K562 (cell line): ENCODE measurements at regions not wholly inside any gene's neighbourhood (a gene's known extent, or its start where the extent isn't known, plus 50 kb on each side); places are given as distances from the start of the nearest gene placed in this dataset.

Experiments used
- ATAC-seq: fragments of 200-7000 bp; cut with Tn5 transposase; 3 replicates; pipeline ENCODE4 v1.9.1; 2020; ENCODE audit warnings: moderate library complexity
- BruUV-seq: library from RNA; stranded (reverse); fragments of 400-500 nt; replicated peaks from 2 replicates; lab custom pipeline; 2021; lab: Mats Ljungman, UMichigan
- CTCF ChIA-PET: fragments of 300-600 bp; formaldehyde crosslinking; extraction: SDS; loops from one replicate; lab custom pipeline; 2021; ENCODE audit warnings: low intra/inter-chr PET ratio; lab: Yijun Ruan, JAX
- POLR2A ChIA-PET: fragments of 300-600, 350-650 bp; sonication (Branson Sonifier 250); formaldehyde crosslinking; extraction: SDS; loops from one replicate; lab custom pipeline; 2021; ENCODE audit warnings: antibody characterized with exemption, inconsistent platforms; lab: Yijun Ruan, JAX
- DNase-seq, 4 experiments: peaks; one replicate each; pipeline versions ENCODE4 v3.0.0 to v3.0.0-alpha.2; 2011 to 2018; ENCODE audit warnings: low spot score in 3 of 4, mixed read lengths in 3 of 4; ENCODE audit errors: extremely low read depth in 1 of 4
- FAIRE-seq: peaks from 2 replicates; lab custom pipeline; 2011; peaks lifted over from hg19 to GRCh38; lab: Jason Lieb, UNC
- H2AFZ ChIP-seq: 2 replicates; pipeline ENCODE4 v1.6.0; 2011; ENCODE audit warnings: low read depth, low read length, control low read depth, inconsistent platforms
- H3K27ac ChIP-seq: fragments of 200-600 bp; 3 replicates; pipeline ENCODE4 v1.8.0; 2011; ENCODE audit warnings: low read depth, mild to moderate bottlenecking, control low read depth, inconsistent platforms, low read length, moderate library complexity, mixed read lengths; ENCODE audit errors: extremely low read depth
- H3K27me3 ChIP-seq, 2 experiments: fragments of 300-600 bp in 1 of 2; 2 replicates in 1 of 2; 3 replicates in 1 of 2; pipeline versions ENCODE4 v1.6.0 to v1.8.0; 2011; ENCODE audit warnings: inconsistent platforms in 2 of 2, low read length in 2 of 2, mild to moderate bottlenecking in 1 of 2, mixed read lengths in 1 of 2, moderate library complexity in 1 of 2; ENCODE audit not compliant: control insufficient read depth in 2 of 2, insufficient read depth in 2 of 2
- H3K36me3 ChIP-seq: fragments of 300-600 bp; 3 replicates; pipeline ENCODE4 v1.8.0; 2011; ENCODE audit warnings: mild to moderate bottlenecking, low read length, inconsistent platforms; ENCODE audit not compliant: control insufficient read depth, insufficient read depth
- H3K4me1 ChIP-seq, 2 experiments: fragments of 200-600 bp in 1 of 2; replicated peaks in 1 of 2; 2 replicates in 1 of 2; 3 replicates in 1 of 2; pipeline versions ENCODE4 v1.5.1 to v1.8.0; 2011; ENCODE audit warnings: inconsistent platforms in 2 of 2, low read length in 2 of 2, mild to moderate bottlenecking in 1 of 2, mixed read lengths in 1 of 2, moderate library complexity in 1 of 2; ENCODE audit not compliant: control insufficient read depth in 2 of 2, insufficient read depth in 2 of 2
- H3K4me2 ChIP-seq: 2 replicates; pipeline ENCODE4 v1.6.1; 2011; ENCODE audit warnings: low read length, control low read depth, inconsistent platforms, mixed read lengths; ENCODE audit not compliant: insufficient read depth
- H3K4me3 ChIP-seq: fragments of 200-600 bp; sonication (generic), shearing (Covaris generic); 2 replicates; pipeline ENCODE4 v1.5.1; 2016; ENCODE audit warnings: control low read depth, inconsistent platforms
- H3K79me2 ChIP-seq: fragments of 200-600 bp; 3 replicates; pipeline ENCODE4 v1.8.0; 2011; ENCODE audit warnings: low read length, inconsistent platforms; ENCODE audit not compliant: control insufficient read depth, insufficient read depth
- H3K9ac ChIP-seq, 2 experiments: 2 replicates each; pipeline versions ENCODE4 v1.6.0 to v1.6.1; 2011; ENCODE audit warnings: low read depth in 2 of 2, low read length in 2 of 2, control low read depth in 1 of 2, inconsistent platforms in 1 of 2, mild to moderate bottlenecking in 1 of 2, mixed read lengths in 1 of 2; ENCODE audit not compliant: insufficient read depth in 1 of 2
- H3K9me1 ChIP-seq: one replicate; pipeline ENCODE4 v1.6.0; 2011; ENCODE audit warnings: inconsistent platforms, mild to moderate bottlenecking, low read length, moderate library complexity; ENCODE audit not compliant: control insufficient read depth, insufficient read depth
- H3K9me3 ChIP-seq: replicated peaks from 2 replicates; pipeline ENCODE4 v1.5.1; 2011; ENCODE audit warnings: low read depth, low read length, inconsistent platforms; ENCODE audit not compliant: control insufficient read depth, insufficient read depth
- H4K20me1 ChIP-seq: replicated peaks from 2 replicates; pipeline ENCODE4 v1.6.1; 2011; ENCODE audit warnings: low read length, inconsistent platforms, mixed read lengths; ENCODE audit not compliant: control insufficient read depth, insufficient read depth
- BHLHE40 ChIP-seq: IDR thresholded peaks from 2 replicates; pipeline ENCODE4 v1.6.1; 2011; ENCODE audit warnings: low read length, improper control_type of control experiment
- FUS ChIP-seq: fragments of 200-400 bp; formaldehyde crosslinking; optimal IDR thresholded peaks from 2 replicates; pipeline ENCODE3; 2017; ENCODE audit warnings: low read depth, low read length
- HLTF ChIP-seq: fragments of 450-650 bp; IDR thresholded peaks from 2 replicates; pipeline ENCODE4 v1.6.1; 2016
- MAZ ChIP-seq, 2 experiments: fragments of 450-650 bp in 1 of 2; sonication (generic) in 1 of 2; formaldehyde crosslinking; IDR thresholded peaks in 1 of 2; conservative IDR thresholded peaks in 1 of 2; 2 replicates each; pipeline versions ENCODE4 v1.4.0 to v1.5.0; 2020; ENCODE audit warnings: mild to moderate bottlenecking in 1 of 2, missing genetic modification reagents in 1 of 2
- NELFE ChIP-seq: IDR thresholded peaks from 2 replicates; pipeline ENCODE4 v1.6.1; 2011; ENCODE audit warnings: mild to moderate bottlenecking; ENCODE audit not compliant: insufficient read depth, insufficient read length
- POLR2AphosphoS2 ChIP-seq: IDR thresholded peaks from 2 replicates; pipeline ENCODE4 v1.6.1; 2012; ENCODE audit warnings: low read length, improper control_type of control experiment
- POLR3A ChIP-seq: IDR thresholded peaks from 2 replicates; pipeline ENCODE4 v1.6.1; 2011; ENCODE audit warnings: borderline replicate concordance, mild to moderate bottlenecking, moderate library complexity; ENCODE audit not compliant: insufficient read length, insufficient read depth; ENCODE audit errors: extremely low read depth
- SIN3B ChIP-seq: fragments of 450-650 bp; IDR thresholded peaks from 2 replicates; pipeline ENCODE4 v1.6.1; 2017; ENCODE audit warnings: low read depth, mild to moderate bottlenecking, moderate library complexity
- ZNF583 ChIP-seq: fragments of 250-450 bp; sonication (Bioruptor Pico); IDR thresholded peaks from 2 replicates; pipeline ENCODE4 v1.4.0; 2020
- WGBS: fragments of 100-300 bp; shearing (Covaris generic); methylation state at CpG from one replicate; pipeline ENCODE4 v1.1.6; 2016; ENCODE audit warnings: low coverage, mixed read lengths; ENCODE audit not compliant: insufficient coverage; ENCODE audit errors: missing lambda C conversion rate; 5-methylcytosine and 5-hydroxymethylcytosine counted together
- in situ Hi-C: fragments of 300-500 bp; cut with MboI; formaldehyde crosslinking; loops from 4 replicates; pipeline ENCODE4 v1.15.0; 2018; ENCODE audit warnings: inconsistent platforms, mixed read lengths
- intact Hi-C: fragments of 100-400 bp; cut with micrococcal nuclease; formaldehyde crosslinking; loops from 2 replicates; pipeline ENCODE4 v1.14.2; 2022
- TF ChIP-seq, protein P1 (sequence below): fragments of 250-450 bp; sonication (Bioruptor Pico); IDR thresholded peaks from 2 replicates; pipeline ENCODE4 v1.4.0; 2020
- TF ChIP-seq, protein P2 (sequence below): fragments of 450-650 bp; IDR thresholded peaks from one replicate; pipeline ENCODE4 v1.6.1; 2018; ENCODE audit warnings: mild to moderate bottlenecking, moderate library complexity; ENCODE audit not compliant: partially characterized antibody
- TF ChIP-seq, protein P3 (sequence below): fragments of 250-450 bp; sonication (Bioruptor Pico); IDR thresholded peaks from 2 replicates; pipeline ENCODE4 v1.9.0; 2021; ENCODE audit warnings: mild to moderate bottlenecking, inconsistent platforms

DNA sequence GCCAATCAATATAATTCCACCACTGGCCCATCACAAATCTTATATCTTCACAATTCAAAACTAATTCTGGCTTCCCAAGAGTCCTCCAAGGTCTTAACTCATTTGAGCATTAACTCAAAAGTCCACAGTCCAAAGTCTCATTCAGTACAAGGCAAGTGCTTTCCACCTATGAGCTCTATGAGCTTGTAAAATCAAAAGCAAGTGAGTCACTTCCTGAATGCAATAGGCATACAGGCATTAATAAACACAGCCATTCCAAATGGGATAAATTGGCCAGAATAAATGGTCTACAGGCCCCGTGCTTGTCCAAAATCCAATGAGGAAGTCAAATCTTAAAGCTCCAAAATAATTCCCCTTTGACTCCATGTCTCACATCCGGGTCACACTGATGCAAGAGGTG, 479.1 kb downstream of the KDM5D start (continued):
- TF ChIP-seq, protein P1, sequence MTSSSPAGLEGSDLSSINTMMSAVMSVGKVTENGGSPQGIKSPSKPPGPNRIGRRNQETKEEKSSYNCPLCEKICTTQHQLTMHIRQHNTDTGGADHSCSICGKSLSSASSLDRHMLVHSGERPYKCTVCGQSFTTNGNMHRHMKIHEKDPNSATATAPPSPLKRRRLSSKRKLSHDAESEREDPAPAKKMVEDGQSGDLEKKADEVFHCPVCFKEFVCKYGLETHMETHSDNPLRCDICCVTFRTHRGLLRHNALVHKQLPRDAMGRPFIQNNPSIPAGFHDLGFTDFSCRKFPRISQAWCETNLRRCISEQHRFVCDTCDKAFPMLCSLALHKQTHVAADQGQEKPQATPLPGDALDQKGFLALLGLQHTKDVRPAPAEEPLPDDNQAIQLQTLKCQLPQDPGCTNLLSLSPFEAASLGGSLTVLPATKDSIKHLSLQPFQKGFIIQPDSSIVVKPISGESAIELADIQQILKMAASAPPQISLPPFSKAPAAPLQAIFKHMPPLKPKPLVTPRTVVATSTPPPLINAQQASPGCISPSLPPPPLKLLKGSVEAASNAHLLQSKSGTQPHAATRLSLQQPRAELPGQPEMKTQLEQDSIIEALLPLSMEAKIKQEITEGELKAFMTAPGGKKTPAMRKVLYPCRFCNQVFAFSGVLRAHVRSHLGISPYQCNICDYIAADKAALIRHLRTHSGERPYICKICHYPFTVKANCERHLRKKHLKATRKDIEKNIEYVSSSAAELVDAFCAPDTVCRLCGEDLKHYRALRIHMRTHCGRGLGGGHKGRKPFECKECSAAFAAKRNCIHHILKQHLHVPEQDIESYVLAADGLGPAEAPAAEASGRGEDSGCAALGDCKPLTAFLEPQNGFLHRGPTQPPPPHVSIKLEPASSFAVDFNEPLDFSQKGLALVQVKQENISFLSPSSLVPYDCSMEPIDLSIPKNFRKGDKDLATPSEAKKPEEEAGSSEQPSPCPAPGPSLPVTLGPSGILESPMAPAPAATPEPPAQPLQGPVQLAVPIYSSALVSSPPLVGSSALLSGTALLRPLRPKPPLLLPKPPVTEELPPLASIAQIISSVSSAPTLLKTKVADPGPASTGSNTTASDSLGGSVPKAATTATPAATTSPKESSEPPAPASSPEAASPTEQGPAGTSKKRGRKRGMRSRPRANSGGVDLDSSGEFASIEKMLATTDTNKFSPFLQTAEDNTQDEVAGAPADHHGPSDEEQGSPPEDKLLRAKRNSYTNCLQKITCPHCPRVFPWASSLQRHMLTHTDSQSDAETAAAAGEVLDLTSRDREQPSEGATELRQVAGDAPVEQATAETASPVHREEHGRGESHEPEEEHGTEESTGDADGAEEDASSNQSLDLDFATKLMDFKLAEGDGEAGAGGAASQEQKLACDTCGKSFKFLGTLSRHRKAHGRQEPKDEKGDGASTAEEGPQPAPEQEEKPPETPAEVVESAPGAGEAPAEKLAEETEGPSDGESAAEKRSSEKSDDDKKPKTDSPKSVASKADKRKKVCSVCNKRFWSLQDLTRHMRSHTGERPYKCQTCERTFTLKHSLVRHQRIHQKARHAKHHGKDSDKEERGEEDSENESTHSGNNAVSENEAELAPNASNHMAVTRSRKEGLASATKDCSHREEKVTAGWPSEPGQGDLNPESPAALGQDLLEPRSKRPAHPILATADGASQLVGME (CRISPR knock-in tag): no peak
- TF ChIP-seq POLR3A: no peak
- TF ChIP-seq MAZ (CRISPR knock-in tag; conservative IDR thresholded peaks at IDR 0.05 in 1 of 2, IDR thresholded peaks at IDR 0.05 in 1 of 2): no peak
- no peak for TF ChIP-seq HLTF
- no peak for TF ChIP-seq SIN3B
- TF ChIP-seq BHLHE40: no peak
- TF ChIP-seq, all 486 proteins: peak for 0

DNA sequence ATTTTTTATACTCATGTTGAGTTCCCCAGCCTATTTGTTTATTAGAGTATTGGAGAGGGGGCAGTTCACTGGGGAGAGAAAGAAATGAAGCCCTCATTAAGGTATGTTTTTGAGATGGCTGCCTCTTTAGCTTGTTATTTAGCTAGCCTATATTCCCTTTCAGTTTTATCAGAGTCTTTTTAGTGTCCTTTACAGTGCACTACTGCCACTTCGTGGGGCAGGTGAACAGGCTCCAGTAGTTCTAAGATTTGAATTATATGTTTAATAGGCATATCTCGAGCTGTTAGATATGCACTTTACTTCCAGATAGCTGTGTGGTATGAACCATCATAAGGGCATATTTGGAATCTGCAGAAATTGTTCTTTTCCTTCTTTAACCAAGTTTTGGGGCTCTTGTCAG, 482.2 kb downstream of the KDM5D start:
- H2AFZ ChIP-seq: no peak overlapping the region
- ChIA-PET CTCF (no interaction called here), POLR2A (no interaction called here)
- DNase-seq: no peak
- BruUV-seq: no TSS peak
- H3K4me2 ChIP-seq: no peak overlapping the region
- H3K4me1 ChIP-seq: no peaks in the 10 kb centered on the region
- no peak overlapping the region for H3K27ac ChIP-seq
- intact Hi-C loops (no loop called here), in situ Hi-C loops (no loop called here)
- no peaks in the 10 kb centered on the region for H3K9me1 ChIP-seq
- WGBS: no CpG with 5 or more reads among the region's 2 CpGs
- no peak for FAIRE-seq
- no peaks in the 10 kb centered on the region for H3K9me3 ChIP-seq
- no peak for ATAC-seq
- H4K20me1 ChIP-seq: no peaks in the 10 kb centered on the region
- no peaks in the 10 kb centered on the region for H3K79me2 ChIP-seq
- H3K9ac ChIP-seq: no peak overlapping the region
- H3K4me3 ChIP-seq: no peak overlapping the region
- no peaks in the 10 kb centered on the region for H3K36me3 ChIP-seq
- H3K27me3 ChIP-seq: no peaks in the 10 kb centered on the region
- no peak for TF ChIP-seq POLR2AphosphoS2
- no peak for TF ChIP-seq NELFE
- TF ChIP-seq, protein P2, sequence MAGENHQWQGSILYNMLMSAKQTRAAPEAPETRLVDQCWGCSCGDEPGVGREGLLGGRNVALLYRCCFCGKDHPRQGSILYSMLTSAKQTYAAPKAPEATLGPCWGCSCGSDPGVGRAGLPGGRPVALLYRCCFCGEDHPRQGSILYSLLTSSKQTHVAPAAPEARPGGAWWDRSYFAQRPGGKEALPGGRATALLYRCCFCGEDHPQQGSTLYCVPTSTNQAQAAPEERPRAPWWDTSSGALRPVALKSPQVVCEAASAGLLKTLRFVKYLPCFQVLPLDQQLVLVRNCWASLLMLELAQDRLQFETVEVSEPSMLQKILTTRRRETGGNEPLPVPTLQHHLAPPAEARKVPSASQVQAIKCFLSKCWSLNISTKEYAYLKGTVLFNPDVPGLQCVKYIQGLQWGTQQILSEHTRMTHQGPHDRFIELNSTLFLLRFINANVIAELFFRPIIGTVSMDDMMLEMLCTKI: no peak
- TF ChIP-seq FUS: no peak
- TF ChIP-seq, protein P3, sequence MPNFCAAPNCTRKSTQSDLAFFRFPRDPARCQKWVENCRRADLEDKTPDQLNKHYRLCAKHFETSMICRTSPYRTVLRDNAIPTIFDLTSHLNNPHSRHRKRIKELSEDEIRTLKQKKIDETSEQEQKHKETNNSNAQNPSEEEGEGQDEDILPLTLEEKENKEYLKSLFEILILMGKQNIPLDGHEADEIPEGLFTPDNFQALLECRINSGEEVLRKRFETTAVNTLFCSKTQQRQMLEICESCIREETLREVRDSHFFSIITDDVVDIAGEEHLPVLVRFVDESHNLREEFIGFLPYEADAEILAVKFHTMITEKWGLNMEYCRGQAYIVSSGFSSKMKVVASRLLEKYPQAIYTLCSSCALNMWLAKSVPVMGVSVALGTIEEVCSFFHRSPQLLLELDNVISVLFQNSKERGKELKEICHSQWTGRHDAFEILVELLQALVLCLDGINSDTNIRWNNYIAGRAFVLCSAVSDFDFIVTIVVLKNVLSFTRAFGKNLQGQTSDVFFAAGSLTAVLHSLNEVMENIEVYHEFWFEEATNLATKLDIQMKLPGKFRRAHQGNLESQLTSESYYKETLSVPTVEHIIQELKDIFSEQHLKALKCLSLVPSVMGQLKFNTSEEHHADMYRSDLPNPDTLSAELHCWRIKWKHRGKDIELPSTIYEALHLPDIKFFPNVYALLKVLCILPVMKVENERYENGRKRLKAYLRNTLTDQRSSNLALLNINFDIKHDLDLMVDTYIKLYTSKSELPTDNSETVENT: no peak
- no peak for TF ChIP-seq ZNF583 (CRISPR knock-in tag)
